ENCODE measurements at regions not wholly inside any gene's neighbourhood (a gene's known extent, or its start where the extent isn't known, plus 50 kb on each side); places are given as distances from the start of the nearest gene placed in this dataset.

- TF ChIP-seq CTCF (IDR thresholded peaks at IDR 0.05), result no peak
- TF ChIP-seq POLR2AphosphoS5 (IDR thresholded peaks at IDR 0.05), result no peak
Observed at GRCh38 chr13:83327091-83327490, 555.2 kb downstream of the SLITRK1 start.

Measured in gastroesophageal sphincter (tissue), 3 donors.